ENCODE measurements at regions not wholly inside any gene's neighbourhood (a gene's known extent, or its start where the extent isn't known, plus 50 kb on each side); places are given as distances from the start of the nearest gene placed in this dataset.
A peak's percentile ranks its signal among the peaks of the same experiment; 100 is the strongest.

DNA sequence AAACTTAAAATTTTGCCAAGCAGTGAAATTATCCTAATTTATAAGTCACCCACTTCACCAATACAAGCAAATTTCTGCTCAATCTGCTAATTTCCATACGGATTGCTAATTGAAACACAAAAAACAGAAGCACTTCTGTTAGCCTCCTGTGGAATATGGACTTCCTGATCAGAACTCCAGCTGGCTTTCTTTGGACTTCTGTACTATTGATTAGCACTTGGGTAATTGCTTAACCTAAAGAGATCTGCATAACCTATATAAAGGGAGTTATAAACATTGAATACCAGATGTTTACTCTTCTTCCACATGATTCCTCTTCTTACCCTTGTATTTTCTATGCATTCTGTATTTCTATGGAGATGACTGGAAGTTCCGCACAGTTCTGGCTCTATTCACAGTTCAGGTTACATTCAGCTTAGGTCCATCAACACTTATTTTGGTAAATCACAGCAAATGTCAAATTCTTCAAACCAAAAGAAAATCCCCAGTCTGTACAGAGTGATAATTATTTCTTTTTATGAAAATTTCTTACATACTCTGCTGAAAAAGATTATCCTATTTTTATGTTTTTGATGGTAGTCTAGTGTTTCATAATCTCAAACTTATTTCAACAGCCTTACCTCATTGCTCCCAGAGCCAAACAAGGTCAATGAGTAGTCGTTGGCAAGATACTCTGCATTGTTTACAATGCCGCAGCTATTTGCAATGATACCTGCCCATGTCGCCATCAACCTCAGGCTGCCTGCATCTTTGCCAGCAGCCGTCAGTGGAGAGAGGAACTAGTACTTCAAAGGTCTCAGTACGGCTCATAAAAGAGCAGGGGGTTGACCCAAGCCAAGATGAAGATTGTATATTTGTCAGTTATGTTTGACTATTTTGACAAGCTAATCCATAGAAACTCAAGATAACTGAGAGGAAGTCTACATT, 225.6 kb downstream of the AHR start:
- in situ Hi-C loops (cut with HindIII; ENCODE audit: low pct_ligation_motif_present, low sequenced_read_pairs), result no loop called here
- H3K27ac ChIP-seq, result peak overlapping the region; percentile 94
- no peaks in the 10 kb centered on the region for H3K27me3 ChIP-seq (replicated peaks)
- TF ChIP-seq, protein P1, sequence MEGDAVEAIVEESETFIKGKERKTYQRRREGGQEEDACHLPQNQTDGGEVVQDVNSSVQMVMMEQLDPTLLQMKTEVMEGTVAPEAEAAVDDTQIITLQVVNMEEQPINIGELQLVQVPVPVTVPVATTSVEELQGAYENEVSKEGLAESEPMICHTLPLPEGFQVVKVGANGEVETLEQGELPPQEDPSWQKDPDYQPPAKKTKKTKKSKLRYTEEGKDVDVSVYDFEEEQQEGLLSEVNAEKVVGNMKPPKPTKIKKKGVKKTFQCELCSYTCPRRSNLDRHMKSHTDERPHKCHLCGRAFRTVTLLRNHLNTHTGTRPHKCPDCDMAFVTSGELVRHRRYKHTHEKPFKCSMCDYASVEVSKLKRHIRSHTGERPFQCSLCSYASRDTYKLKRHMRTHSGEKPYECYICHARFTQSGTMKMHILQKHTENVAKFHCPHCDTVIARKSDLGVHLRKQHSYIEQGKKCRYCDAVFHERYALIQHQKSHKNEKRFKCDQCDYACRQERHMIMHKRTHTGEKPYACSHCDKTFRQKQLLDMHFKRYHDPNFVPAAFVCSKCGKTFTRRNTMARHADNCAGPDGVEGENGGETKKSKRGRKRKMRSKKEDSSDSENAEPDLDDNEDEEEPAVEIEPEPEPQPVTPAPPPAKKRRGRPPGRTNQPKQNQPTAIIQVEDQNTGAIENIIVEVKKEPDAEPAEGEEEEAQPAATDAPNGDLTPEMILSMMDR (IDR thresholded peaks at IDR 0.05; ENCODE audit: low read depth, low read length, missing control alignments), result no peak
- H3K4me3 ChIP-seq (ENCODE audit: low read depth, low read length), result no peak overlapping the region
- DNase-seq, result peak; percentile 68
- H3K36me3 ChIP-seq (replicated peaks), result no peaks in the 10 kb centered on the region

DNA sequence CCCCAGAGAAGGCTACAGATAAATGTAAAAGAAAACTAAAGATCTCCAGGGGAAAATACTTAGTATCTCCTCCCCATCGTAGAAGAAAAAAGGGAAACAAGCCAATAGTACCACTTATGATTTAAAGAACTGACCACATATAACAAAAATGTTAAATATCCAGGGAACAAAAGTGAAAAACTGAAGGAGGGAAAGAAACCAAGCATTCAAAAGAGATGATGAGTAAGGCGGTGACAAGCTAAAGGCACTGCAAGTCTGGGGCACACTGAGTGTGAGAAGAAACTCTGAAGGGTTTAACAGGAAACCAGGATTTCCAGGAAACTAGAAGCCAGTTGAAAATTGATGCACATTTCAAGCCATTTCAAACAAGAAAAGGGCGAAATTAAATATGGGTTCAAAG, 226.3 kb downstream of the AHR start:
- DNase-seq, result peak; percentile 81
- Histone ChIP-seq H3K4me3 (ENCODE audit: low read depth, low read length) (no peak overlapping the region), H3K36me3 (replicated peaks) (no peaks in the 10 kb centered on the region), H3K27me3 (replicated peaks) (no peaks in the 10 kb centered on the region), H3K27ac (peak overlapping the region; percentile 94)
- TF ChIP-seq, protein P1 (IDR thresholded peaks at IDR 0.05; ENCODE audit: low read depth, low read length, missing control alignments), result no peak
- in situ Hi-C loops (cut with HindIII; ENCODE audit: low pct_ligation_motif_present, low sequenced_read_pairs), result no loop called here

DNA sequence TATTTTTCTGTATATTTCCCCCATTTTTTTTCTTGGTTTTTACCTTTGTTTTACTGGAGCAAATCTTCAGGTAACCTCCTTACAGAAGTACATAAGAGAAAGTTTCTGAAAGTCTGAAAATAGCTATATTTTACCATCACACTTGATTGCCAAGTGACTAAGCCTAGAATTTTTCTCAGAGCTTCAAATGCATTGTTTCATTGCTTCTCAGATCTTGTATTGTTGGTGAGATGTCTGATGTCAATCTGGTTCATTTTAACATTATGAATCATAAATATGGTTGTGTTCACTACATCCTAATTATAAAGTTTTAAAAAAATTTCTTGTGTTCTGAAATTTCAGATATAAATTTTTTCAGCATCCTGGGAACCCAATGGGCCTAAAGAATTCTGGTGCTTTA, 228.2 kb downstream of the AHR start:
- Histone ChIP-seq H3K27ac (peak overlapping the region; percentile 31), H3K27me3 (replicated peaks) (no peaks in the 10 kb centered on the region), H3K4me3 (ENCODE audit: low read depth, low read length) (no peak overlapping the region), H3K36me3 (replicated peaks) (no peaks in the 10 kb centered on the region)
- no peak for DNase-seq
- in situ Hi-C loops (cut with HindIII; ENCODE audit: low pct_ligation_motif_present, low sequenced_read_pairs), result no loop called here
- TF ChIP-seq, protein P1 (IDR thresholded peaks at IDR 0.05; ENCODE audit: low read depth, low read length, missing control alignments), result no peak

DNA sequence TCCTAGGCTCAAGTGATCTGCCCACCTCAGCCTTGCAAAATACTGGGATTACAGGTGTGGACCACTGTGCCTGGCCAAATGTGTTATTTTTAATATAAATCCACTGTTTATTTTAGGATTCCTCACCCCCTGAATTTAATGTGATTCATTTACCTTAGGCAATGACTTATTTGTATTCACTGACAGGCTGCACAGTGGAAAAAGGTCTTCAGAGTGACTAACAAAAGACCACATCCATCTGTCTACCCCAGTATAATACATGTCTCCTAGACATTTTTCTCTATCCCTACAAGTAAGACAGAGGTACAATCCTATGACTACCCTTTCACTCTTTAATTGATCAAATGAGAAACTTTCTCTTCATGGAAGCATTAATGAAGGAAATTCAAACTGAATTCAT, 230.2 kb downstream of the AHR start:
- H3K4me3 ChIP-seq (ENCODE audit: low read depth, low read length), result no peak overlapping the region
- H3K27ac ChIP-seq, result peak overlapping the region; percentile 84
- in situ Hi-C loops (cut with HindIII; ENCODE audit: low pct_ligation_motif_present, low sequenced_read_pairs), result no loop called here
- no peaks in the 10 kb centered on the region for H3K27me3 ChIP-seq (replicated peaks)
- TF ChIP-seq, protein P1 (IDR thresholded peaks at IDR 0.05; ENCODE audit: low read depth, low read length, missing control alignments), result no peak
- no peaks in the 10 kb centered on the region for H3K36me3 ChIP-seq (replicated peaks)
- no peak for DNase-seq

DNA sequence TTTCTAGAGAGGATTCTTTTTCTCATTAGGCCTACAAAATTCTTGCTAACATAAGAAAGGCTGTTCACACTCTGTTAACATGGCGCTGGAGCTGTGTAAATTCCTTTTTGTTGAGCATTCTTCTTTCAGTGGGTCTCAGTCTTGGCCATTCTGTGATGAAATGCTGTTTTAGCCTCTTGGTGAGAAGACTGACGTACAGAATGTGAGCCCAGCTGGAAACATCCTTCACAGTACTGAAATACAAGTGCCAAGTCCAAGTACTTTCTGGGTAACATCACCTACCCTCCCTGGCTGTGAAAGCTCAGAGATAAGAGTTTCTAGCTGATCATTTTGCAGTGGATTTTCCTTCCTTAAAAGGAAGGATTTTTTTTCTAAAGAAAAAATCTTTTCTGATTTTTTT, 231.8 kb downstream of the AHR start:
- no peaks in the 10 kb centered on the region for H3K27me3 ChIP-seq (replicated peaks)
- DNase-seq, result peak; percentile 94
- H3K27ac ChIP-seq, result peak overlapping the region; percentile 84
- no peaks in the 10 kb centered on the region for H3K36me3 ChIP-seq (replicated peaks)
- no peak overlapping the region for H3K4me3 ChIP-seq (ENCODE audit: low read depth, low read length)
- TF ChIP-seq, protein P1 (IDR thresholded peaks at IDR 0.05; ENCODE audit: low read depth, low read length, missing control alignments), result no peak
- in situ Hi-C loops (cut with HindIII; ENCODE audit: low pct_ligation_motif_present, low sequenced_read_pairs), result no loop called here

Data from brain microvascular endothelial cell (primary cell).